ENCODE measurements at regions not wholly inside any gene's neighbourhood (a gene's known extent, or its start where the extent isn't known, plus 50 kb on each side); places are given as distances from the start of the nearest gene placed in this dataset.
A peak's percentile ranks its signal among the peaks of the same experiment; 100 is the strongest.

GRCh38 chr16:80231121-80231520, 309.7 kb upstream of the DYNLRB2 start:
- TF ChIP-seq CTCF (IDR thresholded peaks at IDR 0.05), result no peak
- H3K27me3 ChIP-seq, result no peaks in the 10 kb centered on the region
- no peak for ATAC-seq
- H3K27ac ChIP-seq, result no peak overlapping the region
- H3K36me3 ChIP-seq, result no peaks in the 10 kb centered on the region
- no peak for DNase-seq
- H3K4me3 ChIP-seq, result no peak overlapping the region
- H3K4me1 ChIP-seq, result no peaks in the 10 kb centered on the region
- intact Hi-C loops (cut with DNase I), result no loop called here
- H3K9me3 ChIP-seq, result peaks cover 0 to 8% of the 10 kb centered on the region in 2 donors

- Histone ChIP-seq H3K4me1 (no peaks in the 10 kb centered on the region), H3K4me3 (no peak overlapping the region), H3K9me3 (peaks cover 0 to 12% of the 10 kb centered on the region in 2 donors), H3K27ac (no peak overlapping the region), H3K27me3 (no peaks in the 10 kb centered on the region), H3K36me3 (no peaks in the 10 kb centered on the region)
- intact Hi-C loops (cut with DNase I), result no loop called here
- TF ChIP-seq CTCF (IDR thresholded peaks at IDR 0.05), result no peak
- no peak for ATAC-seq
- no peak for DNase-seq
Observed at GRCh38 chr16:80230328-80231120, 310.3 kb upstream of the DYNLRB2 start.

GRCh38 chr16:80226499-80226898, 314.3 kb upstream of the DYNLRB2 start:
- no peak overlapping the region for H3K27ac ChIP-seq
- no peaks in the 10 kb centered on the region for H3K36me3 ChIP-seq
- no peak overlapping the region for H3K4me3 ChIP-seq
- no peak for TF ChIP-seq CTCF (IDR thresholded peaks at IDR 0.05)
- DNase-seq (no peak), ATAC-seq (no peak)
- intact Hi-C loops (cut with DNase I), result no loop called here
- peaks cover 0 to 12% of the 10 kb centered on the region in 2 donors for H3K9me3 ChIP-seq
- no peaks in the 10 kb centered on the region for H3K27me3 ChIP-seq
- H3K4me1 ChIP-seq, result no peaks in the 10 kb centered on the region

- ATAC-seq (no peak), DNase-seq (no peak)
- intact Hi-C loops (cut with DNase I), result no loop called here
- TF ChIP-seq CTCF (IDR thresholded peaks at IDR 0.05), result no peak
- no peaks in the 10 kb centered on the region for H3K9me3 ChIP-seq
- H3K27me3 ChIP-seq, result no peaks in the 10 kb centered on the region
- no peak overlapping the region for H3K27ac ChIP-seq
- H3K4me1 ChIP-seq, result no peaks in the 10 kb centered on the region
- H3K4me3 ChIP-seq, result no peak overlapping the region
- no peaks in the 10 kb centered on the region for H3K36me3 ChIP-seq
Observed at GRCh38 chr16:80210787-80211186, 330.0 kb upstream of the DYNLRB2 start.

GRCh38 chr16:80208743-80209142, 332.1 kb upstream of the DYNLRB2 start:
- DNase-seq, result peak in 1 of 4 donors; percentile 53
- no peaks in the 10 kb centered on the region for H3K36me3 ChIP-seq
- no peak overlapping the region for H3K4me3 ChIP-seq
- no peak for TF ChIP-seq CTCF (IDR thresholded peaks at IDR 0.05)
- peak; percentile 79 for ATAC-seq
- intact Hi-C loops (cut with DNase I), result no loop called here
- H3K9me3 ChIP-seq, result no peaks in the 10 kb centered on the region
- H3K27ac ChIP-seq, result no peak overlapping the region
- no peaks in the 10 kb centered on the region for H3K4me1 ChIP-seq
- no peaks in the 10 kb centered on the region for H3K27me3 ChIP-seq

Data from left lung (tissue), 4 donors.